ENCODE measurements at regions not wholly inside any gene's neighbourhood (a gene's known extent, or its start where the extent isn't known, plus 50 kb on each side); places are given as distances from the start of the nearest gene placed in this dataset.

DNA sequence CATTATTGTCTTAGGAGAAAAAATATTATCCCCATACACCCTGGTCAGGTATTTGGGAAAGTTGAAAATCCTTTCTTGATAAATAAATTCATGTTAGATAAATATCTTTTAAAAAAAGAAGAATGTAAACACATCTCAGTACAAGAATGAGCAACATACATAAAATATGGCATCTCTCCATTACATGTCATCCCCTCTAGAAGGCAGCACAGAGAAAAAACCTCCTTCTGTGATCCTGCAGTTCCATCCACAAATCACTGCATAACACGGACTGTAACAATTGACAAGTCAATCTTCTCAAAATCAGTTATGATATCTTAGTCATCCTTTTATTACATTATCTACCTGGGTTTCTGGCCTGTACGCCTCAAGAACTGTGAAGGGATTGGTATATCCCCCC is 683.9 kb upstream of the KLHL1 start:
- DNase-seq (ENCODE audit: low read depth, low spot score) = no peak
- CTCF ChIA-PET = interaction anchor here (1.0 to 1.3 kb wide), 3 partner anchors 9 to 169 kb away, joined by 3 to 6 read pairs (median 3); no protein-coding TSS in a partner anchor

More for the DNA sequence above, 683.9 kb upstream of the KLHL1 start:
- no peaks in the 10 kb centered on the region for H3K36me3 ChIP-seq (ENCODE audit: control insufficient read depth in 2 of 2, extremely low read depth in 1 of 2, insufficient read depth in 2 of 2, low read length in 2 of 2)
- FAIRE-seq = no peak
- POLR2A ChIA-PET = no interaction called here
- H3K4me3 ChIP-seq (replicated peaks in 1 of 3; ENCODE audit: insufficient read depth in 1 of 3, low read depth in 1 of 3, low read length in 3 of 3) = no peak overlapping the region
- H3K79me2 ChIP-seq (ENCODE audit: control insufficient read depth, insufficient read depth, low read length) = no peaks in the 10 kb centered on the region
- BruUV-seq (replicated peaks) = no TSS peak
- TF ChIP-seq POLR2A (IDR thresholded peaks at IDR 0.05; ENCODE audit: low read depth, low read length) (no peak), GATA2 (IDR thresholded peaks at IDR 0.05; ENCODE audit: insufficient read depth, insufficient read length, low read depth, low read length) (no peak), JUN (IDR thresholded peaks at IDR 0.05; ENCODE audit: borderline replicate concordance, insufficient read depth, insufficient read length, low read depth) (no peak), POLR2AphosphoS5 (IDR thresholded peaks at IDR 0.05; ENCODE audit: insufficient read depth, low read depth, low read length) (no peak), EZH2 (IDR thresholded peaks at IDR 0.05; ENCODE audit: borderline replicate concordance, low read depth, low read length, severe bottlenecking) (no peak), MYC (IDR thresholded peaks at IDR 0.05; ENCODE audit: low read depth, low read length) (no peak), FOS (IDR thresholded peaks at IDR 0.05; ENCODE audit: borderline replicate concordance, insufficient read depth, low read length) (no peak)
- TF ChIP-seq, protein P1, sequence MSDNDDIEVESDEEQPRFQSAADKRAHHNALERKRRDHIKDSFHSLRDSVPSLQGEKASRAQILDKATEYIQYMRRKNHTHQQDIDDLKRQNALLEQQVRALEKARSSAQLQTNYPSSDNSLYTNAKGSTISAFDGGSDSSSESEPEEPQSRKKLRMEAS (IDR thresholded peaks at IDR 0.05; ENCODE audit: insufficient read depth, insufficient read length) = no peak
- TF ChIP-seq, protein P2, sequence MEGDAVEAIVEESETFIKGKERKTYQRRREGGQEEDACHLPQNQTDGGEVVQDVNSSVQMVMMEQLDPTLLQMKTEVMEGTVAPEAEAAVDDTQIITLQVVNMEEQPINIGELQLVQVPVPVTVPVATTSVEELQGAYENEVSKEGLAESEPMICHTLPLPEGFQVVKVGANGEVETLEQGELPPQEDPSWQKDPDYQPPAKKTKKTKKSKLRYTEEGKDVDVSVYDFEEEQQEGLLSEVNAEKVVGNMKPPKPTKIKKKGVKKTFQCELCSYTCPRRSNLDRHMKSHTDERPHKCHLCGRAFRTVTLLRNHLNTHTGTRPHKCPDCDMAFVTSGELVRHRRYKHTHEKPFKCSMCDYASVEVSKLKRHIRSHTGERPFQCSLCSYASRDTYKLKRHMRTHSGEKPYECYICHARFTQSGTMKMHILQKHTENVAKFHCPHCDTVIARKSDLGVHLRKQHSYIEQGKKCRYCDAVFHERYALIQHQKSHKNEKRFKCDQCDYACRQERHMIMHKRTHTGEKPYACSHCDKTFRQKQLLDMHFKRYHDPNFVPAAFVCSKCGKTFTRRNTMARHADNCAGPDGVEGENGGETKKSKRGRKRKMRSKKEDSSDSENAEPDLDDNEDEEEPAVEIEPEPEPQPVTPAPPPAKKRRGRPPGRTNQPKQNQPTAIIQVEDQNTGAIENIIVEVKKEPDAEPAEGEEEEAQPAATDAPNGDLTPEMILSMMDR (IDR thresholded peaks at IDR 0.05; ENCODE audit: extremely low read depth in 1 of 2, insufficient read depth in 1 of 2, low read depth in 1 of 2, low read length in 2 of 2) = no peak
- no peak overlapping the region for H3K27ac ChIP-seq (ENCODE audit: insufficient read depth, low read depth, low read length)
- no peaks in the 10 kb centered on the region for H3K9me1 ChIP-seq (replicated peaks; ENCODE audit: control insufficient read depth, extremely low read depth, insufficient read depth, low read length)
- H3K4me2 ChIP-seq (ENCODE audit: insufficient read depth, low read length) = no peak overlapping the region
- H4K20me1 ChIP-seq (replicated peaks; ENCODE audit: control insufficient read depth, extremely low read depth, insufficient read depth, low read length) = no peaks in the 10 kb centered on the region
- dilution Hi-C loops (cut with MboI; ENCODE audit: extremely low pct_ligation_motif_present, low sequenced_read_pairs) (no loop called here), intact Hi-C loops (cut with micrococcal nuclease) (no loop called here)
- no peaks in the 10 kb centered on the region for H3K9me3 ChIP-seq (replicated peaks; ENCODE audit: control insufficient read depth, insufficient read depth, low read length)
- H3K27me3 ChIP-seq (ENCODE audit: control insufficient read depth in 2 of 2, insufficient read depth in 2 of 2, low read length in 2 of 2) = no peaks in the 10 kb centered on the region
- no peak overlapping the region for H2AFZ ChIP-seq (ENCODE audit: low read depth, low read length)
- H3K4me1 ChIP-seq (ENCODE audit: control insufficient read depth, extremely low read depth, insufficient read depth, low read length) = no peaks in the 10 kb centered on the region
- H3K9ac ChIP-seq (replicated peaks; ENCODE audit: extremely low read depth, insufficient read depth, low read length) = no peak overlapping the region
